H1 (cell line): ENCODE measurements at regions not wholly inside any gene's neighbourhood (a gene's known extent, or its start where the extent isn't known, plus 50 kb on each side); places are given as distances from the start of the nearest gene placed in this dataset.
A peak's percentile ranks its signal among the peaks of the same experiment; 100 is the strongest.

ENCODE experiments used
- CTCF ChIA-PET: fragments of 300-600 bp; sonication (Branson Sonifier 250); formaldehyde crosslinking; loops from one replicate; lab custom pipeline; 2021; ENCODE audit not compliant: partially characterized antibody; lab: Charles Lee
- POLR2A ChIA-PET: fragments of 300-600 bp; sonication (Branson Sonifier 250); formaldehyde crosslinking; loops from one replicate; lab custom pipeline; 2021; ENCODE audit warnings: inconsistent platforms; ENCODE audit not compliant: partially characterized antibody; lab: Charles Lee
- DNase-seq, 2 experiments: peaks; one replicate each; pipeline versions ENCODE4 v3.0.0 to v3.0.0-alpha.2; 2010 to 2022; ENCODE audit warnings: low spot score in 2 of 2, low read depth in 1 of 2, mixed read lengths in 1 of 2
- FAIRE-seq: peaks from 2 replicates; lab custom pipeline; 2011; peaks lifted over from hg19 to GRCh38; lab: Jason Lieb, UNC
- H2AFZ ChIP-seq: 2 replicates; pipeline ENCODE4 v1.8.1; 2012; ENCODE audit warnings: low read length, inconsistent platforms
- H2AK5ac ChIP-seq: 2 replicates; pipeline ENCODE4 v1.6.1; 2013; ENCODE audit warnings: low read depth, low read length
- H2BK120ac ChIP-seq: replicated peaks from 2 replicates; pipeline ENCODE3; 2013; ENCODE audit warnings: low read depth, low read length, inconsistent platforms
- H2BK12ac ChIP-seq: 2 replicates; pipeline ENCODE4 v1.6.1; 2013; ENCODE audit warnings: low read depth, low read length
- H2BK15ac ChIP-seq: 2 replicates; pipeline ENCODE4 v1.6.1; 2013; ENCODE audit warnings: low read length
- H2BK20ac ChIP-seq: 2 replicates; pipeline ENCODE4 v1.6.1; 2013; ENCODE audit warnings: low read length
- H2BK5ac ChIP-seq: 2 replicates; pipeline ENCODE4 v1.6.1; 2013; ENCODE audit warnings: low read depth, low read length
- H3K14ac ChIP-seq: 2 replicates; pipeline ENCODE4 v1.6.1; 2013; ENCODE audit warnings: inconsistent platforms; ENCODE audit not compliant: insufficient read length
- H3K18ac ChIP-seq: 2 replicates; pipeline ENCODE4 v1.6.1; 2013; ENCODE audit warnings: low read length; ENCODE audit errors: extremely low read depth
- H3K23ac ChIP-seq: 2 replicates; pipeline ENCODE4 v1.6.1; 2013; ENCODE audit warnings: inconsistent platforms; ENCODE audit not compliant: insufficient read length
- H3K23me2 ChIP-seq: 2 replicates; pipeline ENCODE4 v1.6.1; 2013; ENCODE audit warnings: low read depth, low read length
- H3K27ac ChIP-seq: 2 replicates; pipeline ENCODE4 v1.6.1; 2011; ENCODE audit warnings: low read depth, low read length, inconsistent platforms
- H3K27me3 ChIP-seq, 4 experiments: replicated peaks in 1 of 4; 1 replicate in 1 of 4; 2 replicates in 3 of 4; pipeline versions ENCODE4 v1.6.1 to v1.8.1; 2011 to 2013; ENCODE audit warnings: low read length in 3 of 4, mild to moderate bottlenecking in 3 of 4, inconsistent platforms in 2 of 4, mixed read lengths in 2 of 4, moderate library complexity in 1 of 4; ENCODE audit not compliant: control insufficient read depth in 3 of 4, insufficient read depth in 3 of 4; ENCODE audit errors: extremely low read depth in 1 of 4
- H3K36me3 ChIP-seq, 4 experiments: 2 replicates each; pipeline versions ENCODE4 v1.6.1 to v1.8.1; 2011 to 2013; ENCODE audit warnings: mild to moderate bottlenecking in 4 of 4, low read length in 3 of 4, moderate library complexity in 2 of 4, control low read depth in 1 of 4, inconsistent platforms in 1 of 4; ENCODE audit not compliant: insufficient read depth in 4 of 4, control insufficient read depth in 2 of 4
- H3K4ac ChIP-seq: replicated peaks from 2 replicates; pipeline ENCODE3; 2013; ENCODE audit warnings: low read length, low read depth, mixed read lengths, inconsistent platforms; ENCODE audit not compliant: insufficient read length
- H3K4me1 ChIP-seq, 4 experiments: replicated peaks in 1 of 4; 1 replicate in 1 of 4; 2 replicates in 3 of 4; pipeline versions ENCODE4 v1.6.1 to v1.8.1; 2011 to 2013; ENCODE audit warnings: low read length in 3 of 4, inconsistent platforms in 2 of 4, mixed read lengths in 1 of 4; ENCODE audit not compliant: insufficient read depth in 4 of 4, control insufficient read depth in 3 of 4
- H3K4me2 ChIP-seq, 2 experiments: 2 replicates each; pipeline versions ENCODE4 v1.6.1 to v1.8.1; 2011 to 2013; ENCODE audit warnings: low read depth in 2 of 2, low read length in 2 of 2, control low read depth in 1 of 2, inconsistent platforms in 1 of 2, mild to moderate bottlenecking in 1 of 2; ENCODE audit not compliant: insufficient read depth in 1 of 2
- H3K4me3 ChIP-seq, 4 experiments: fragments of 200-600, 300-600 bp in 1 of 4; sonication (generic), shearing (Covaris generic), sonication (Bioruptor Twin) in 1 of 4; 2 replicates each; pipeline versions ENCODE4 v1.5.1 to v1.8.1; 2011 to 2016; ENCODE audit warnings: low read length in 4 of 4, low read depth in 3 of 4, control low read depth in 2 of 4, inconsistent platforms in 2 of 4, mild to moderate bottlenecking in 2 of 4, mixed read lengths in 1 of 4, moderate library complexity in 1 of 4; ENCODE audit not compliant: insufficient read depth in 2 of 4; ENCODE audit errors: extremely low read depth in 1 of 4
- H3K56ac ChIP-seq: replicated peaks from 2 replicates; pipeline ENCODE3; 2013; ENCODE audit warnings: low read depth, mild to moderate bottlenecking, mixed read lengths, low read length, inconsistent platforms; ENCODE audit not compliant: insufficient read length
- H3K79me1 ChIP-seq: 2 replicates; pipeline ENCODE4 v1.6.1; 2013; ENCODE audit warnings: low read depth, low read length, control low read depth
- H3K79me2 ChIP-seq, 2 experiments: 2 replicates each; pipeline versions ENCODE4 v1.6.1 to v1.8.1; 2012 to 2013; ENCODE audit warnings: low read length in 2 of 2, mild to moderate bottlenecking in 2 of 2, inconsistent platforms in 1 of 2; ENCODE audit not compliant: insufficient read depth in 2 of 2, control insufficient read depth in 1 of 2
- H3K9ac ChIP-seq, 4 experiments: replicated peaks in 1 of 4; 1 replicate in 1 of 4; 2 replicates in 3 of 4; pipeline versions ENCODE4 v1.6.1 to v1.8.1; 2011 to 2013; ENCODE audit warnings: low read depth in 3 of 4, low read length in 3 of 4, control low read depth in 2 of 4, mild to moderate bottlenecking in 2 of 4, moderate library complexity in 2 of 4, inconsistent platforms in 1 of 4; ENCODE audit errors: extremely low read depth in 1 of 4
- H3K9me3 ChIP-seq, 2 experiments: 2 replicates each; pipeline versions ENCODE4 v1.6.1 to v1.8.1; 2012 to 2013; ENCODE audit warnings: mild to moderate bottlenecking in 2 of 2, moderate library complexity in 2 of 2, control low read depth in 1 of 2, inconsistent platforms in 1 of 2, low read depth in 1 of 2, low read length in 1 of 2, mixed read lengths in 1 of 2; ENCODE audit not compliant: insufficient read depth in 2 of 2
- H4K20me1 ChIP-seq, 2 experiments: replicated peaks in 1 of 2; 2 replicates each; pipeline versions ENCODE3 to v1.8.1; 2011 to 2013; ENCODE audit warnings: inconsistent platforms in 2 of 2, low read length in 2 of 2, mild to moderate bottlenecking in 1 of 2; ENCODE audit not compliant: insufficient read depth in 2 of 2, control insufficient read depth in 1 of 2
- H4K5ac ChIP-seq: 2 replicates; pipeline ENCODE4 v1.6.1; 2013; ENCODE audit warnings: low read length, low read depth, mixed read lengths, inconsistent platforms; ENCODE audit not compliant: insufficient read length
- H4K8ac ChIP-seq: 2 replicates; pipeline ENCODE4 v1.8.0; 2013; ENCODE audit warnings: mild to moderate bottlenecking, moderate library complexity, low read length, inconsistent platforms; ENCODE audit not compliant: insufficient read depth; ENCODE audit errors: extremely low read depth
- H4K91ac ChIP-seq: replicated peaks from 2 replicates; pipeline ENCODE3; 2013; ENCODE audit warnings: low read length, mixed read lengths, inconsistent platforms; ENCODE audit not compliant: insufficient read length
- POLR2A ChIP-seq, 2 experiments: IDR thresholded peaks; 1 replicate in 1 of 2; 2 replicates in 1 of 2; pipeline ENCODE4 v1.6.1; 2011; ENCODE audit warnings: low read depth in 2 of 2, low read length in 2 of 2, mild to moderate bottlenecking in 2 of 2; ENCODE audit errors: control extremely low read depth in 1 of 2
- TEAD4 ChIP-seq: IDR thresholded peaks from 2 replicates; pipeline ENCODE4 v1.6.1; 2012; ENCODE audit warnings: low read depth, low read length, inconsistent platforms, mixed read lengths
- WGBS, 2 experiments: shearing (Covaris generic) in 1 of 2; methylation state at CpG; one replicate each; pipeline versions ENCODE4 v1.1.6 to v1.1.7; 2013 to 2015; ENCODE audit warnings: low lambda C conversion rate in 2 of 2, mixed read lengths in 2 of 2, inconsistent platforms in 1 of 2, low coverage in 1 of 2, missing lambda C conversion rate in 1 of 2; ENCODE audit not compliant: insufficient replicate concordance in 2 of 2, insufficient coverage in 1 of 2, insufficient read length in 1 of 2; ENCODE audit errors: extremely low coverage in 1 of 2, missing lambda C conversion rate in 1 of 2; 5-methylcytosine and 5-hydroxymethylcytosine counted together

GRCh38 chrX:151239751-151240150 lies 63.4 kb downstream of the GPR50 start:
- WGBS, 2 experiments, result 0% methylated on average over 4 of the region's 4 CpGs; no CpG with 5 or more reads in 1 of the 2 experiments
- H2AK5ac ChIP-seq, result no peak overlapping the region
- no peaks in the 10 kb centered on the region for H3K23me2 ChIP-seq
- H3K9ac ChIP-seq, result no peak overlapping the region
- H4K8ac ChIP-seq, result no peak overlapping the region
- no peak overlapping the region for H3K14ac ChIP-seq
- no peak overlapping the region for H2BK12ac ChIP-seq
- no peak overlapping the region for H2BK20ac ChIP-seq
- H3K18ac ChIP-seq, result no peak overlapping the region
- no peak overlapping the region for H3K56ac ChIP-seq
- H3K79me2 ChIP-seq, result no peaks in the 10 kb centered on the region
- H4K5ac ChIP-seq, result no peak overlapping the region
- peaks cover 0 to 8% (median 3%) of the 10 kb centered on the region in 4 experiments; a peak in 3 of 7 replicates for H3K4me1 ChIP-seq
- H3K79me1 ChIP-seq, result no peaks in the 10 kb centered on the region
- 0 out of 4 replicates have a peak overlapping the region, but pooled peaks have one; percentile 21 to 32 for H3K4me2 ChIP-seq
- no peaks in the 10 kb centered on the region for H3K9me3 ChIP-seq
- 0 out of 8 replicates have a peak overlapping the region, but pooled peaks of 1 of the 4 experiments have one; percentile 17 for H3K4me3 ChIP-seq
- no peak overlapping the region for H4K91ac ChIP-seq
- POLR2A ChIA-PET, result no interaction called here
- no peak overlapping the region for H3K4ac ChIP-seq
- no peak overlapping the region for H3K27ac ChIP-seq
- DNase-seq (no peak), FAIRE-seq (peak; percentile 91)
- no peak overlapping the region for H2BK5ac ChIP-seq
- CTCF ChIA-PET, result no interaction called here
- H2AFZ ChIP-seq, result no peak overlapping the region
- no peak overlapping the region for H2BK15ac ChIP-seq
- no peaks in the 10 kb centered on the region for H3K27me3 ChIP-seq
- H4K20me1 ChIP-seq, result no peaks in the 10 kb centered on the region
- no peaks in the 10 kb centered on the region for H3K36me3 ChIP-seq
- H3K23ac ChIP-seq, result no peak overlapping the region
- 0 out of 2 replicates have a peak, but pooled peaks have one; percentile 20 for TF ChIP-seq TEAD4
- TF ChIP-seq POLR2A (IDR thresholded peaks at IDR 0.05; ENCODE audit: control extremely low read depth in 1 of 2, low read depth in 2 of 2, low read length in 2 of 2), result no peak
- H2BK120ac ChIP-seq, result no peak overlapping the region
